ENCODE measurements at regions not wholly inside any gene's neighbourhood (a gene's known extent, or its start where the extent isn't known, plus 50 kb on each side); places are given as distances from the start of the nearest gene placed in this dataset.

DNA sequence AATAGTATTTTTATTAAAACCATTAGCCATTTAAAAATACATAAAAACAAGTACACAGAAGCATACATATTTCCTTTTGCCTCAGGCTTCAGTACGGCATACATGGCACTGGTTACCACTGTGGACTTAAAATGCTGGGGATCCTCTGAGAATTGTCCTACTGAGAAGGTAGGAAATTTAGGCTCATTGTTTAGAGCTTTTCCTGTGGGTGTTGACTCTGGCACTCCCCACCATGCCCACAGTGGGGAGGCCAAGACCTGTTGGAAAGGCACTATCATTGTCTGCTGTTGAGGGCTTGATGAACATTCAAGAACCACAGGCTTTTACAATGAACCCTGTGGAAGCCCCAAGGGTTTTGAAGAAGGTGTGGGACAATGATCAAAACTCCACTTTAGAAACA is 473.4 kb downstream of the BTBD3 start:
- Histone ChIP-seq H3K4me2 (ENCODE audit: low read length) (no peak overlapping the region), H3K4me1 (ENCODE audit: insufficient read depth, low read length, severe bottlenecking) (no peaks in the 10 kb centered on the region), H3K79me2 (ENCODE audit: insufficient read depth, low read length) (no peaks in the 10 kb centered on the region), H3K9me2 (ENCODE audit: low read depth, low read length) (no peaks in the 10 kb centered on the region), H3F3A (ENCODE audit: insufficient read depth, low read length) (no peaks in the 10 kb centered on the region), H3K36me3 (ENCODE audit: insufficient read depth, low read length) (no peaks in the 10 kb centered on the region), H3K27ac (ENCODE audit: low read depth, low read length, poor library complexity, severe bottlenecking) (no peak overlapping the region), H3K9me3 (ENCODE audit: low read length) (no peaks in the 10 kb centered on the region), H3K9ac (ENCODE audit: low read length) (no peak overlapping the region), H3K4me3 (ENCODE audit: low read depth, low read length, poor library complexity, severe bottlenecking) (no peak overlapping the region), H3K27me3 (ENCODE audit: insufficient read depth, low read length) (no peaks in the 10 kb centered on the region), H2AFZ (ENCODE audit: low read length) (no peak overlapping the region), H4K20me1 (ENCODE audit: insufficient read depth, low read length) (no peaks in the 10 kb centered on the region)
- TF ChIP-seq, protein P1, sequence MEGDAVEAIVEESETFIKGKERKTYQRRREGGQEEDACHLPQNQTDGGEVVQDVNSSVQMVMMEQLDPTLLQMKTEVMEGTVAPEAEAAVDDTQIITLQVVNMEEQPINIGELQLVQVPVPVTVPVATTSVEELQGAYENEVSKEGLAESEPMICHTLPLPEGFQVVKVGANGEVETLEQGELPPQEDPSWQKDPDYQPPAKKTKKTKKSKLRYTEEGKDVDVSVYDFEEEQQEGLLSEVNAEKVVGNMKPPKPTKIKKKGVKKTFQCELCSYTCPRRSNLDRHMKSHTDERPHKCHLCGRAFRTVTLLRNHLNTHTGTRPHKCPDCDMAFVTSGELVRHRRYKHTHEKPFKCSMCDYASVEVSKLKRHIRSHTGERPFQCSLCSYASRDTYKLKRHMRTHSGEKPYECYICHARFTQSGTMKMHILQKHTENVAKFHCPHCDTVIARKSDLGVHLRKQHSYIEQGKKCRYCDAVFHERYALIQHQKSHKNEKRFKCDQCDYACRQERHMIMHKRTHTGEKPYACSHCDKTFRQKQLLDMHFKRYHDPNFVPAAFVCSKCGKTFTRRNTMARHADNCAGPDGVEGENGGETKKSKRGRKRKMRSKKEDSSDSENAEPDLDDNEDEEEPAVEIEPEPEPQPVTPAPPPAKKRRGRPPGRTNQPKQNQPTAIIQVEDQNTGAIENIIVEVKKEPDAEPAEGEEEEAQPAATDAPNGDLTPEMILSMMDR (IDR thresholded peaks at IDR 0.05; ENCODE audit: low read length): no peak
- TF ChIP-seq EZH2 (IDR thresholded peaks at IDR 0.05; ENCODE audit: borderline replicate concordance, low read length): no peak

DNA sequence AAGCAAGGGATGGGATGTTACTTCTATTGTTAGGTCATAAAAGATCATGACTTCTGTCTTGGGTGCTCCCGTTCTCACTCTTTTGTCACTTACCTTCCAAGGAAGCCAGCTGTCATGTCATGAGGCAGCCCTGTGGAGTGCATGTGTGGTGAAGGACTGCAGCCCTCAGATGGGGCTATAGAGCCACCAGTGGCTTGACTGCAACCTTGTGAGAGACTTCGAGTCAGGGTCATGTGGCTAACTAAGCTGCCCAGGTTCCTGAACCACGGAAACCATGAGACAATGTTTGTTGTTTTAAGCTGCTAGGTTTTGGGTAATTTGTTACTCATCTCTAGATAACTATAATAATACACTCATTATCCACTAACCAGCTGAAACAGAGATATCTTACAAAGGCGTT is 477.1 kb downstream of the BTBD3 start:
- Histone ChIP-seq H3K79me2 (ENCODE audit: insufficient read depth, low read length) (no peaks in the 10 kb centered on the region), H3K4me1 (ENCODE audit: insufficient read depth, low read length, severe bottlenecking) (no peaks in the 10 kb centered on the region), H3K9me3 (ENCODE audit: low read length) (no peaks in the 10 kb centered on the region), H3K27me3 (ENCODE audit: insufficient read depth, low read length) (no peaks in the 10 kb centered on the region), H3K9me2 (ENCODE audit: low read depth, low read length) (no peaks in the 10 kb centered on the region), H3K4me3 (ENCODE audit: low read depth, low read length, poor library complexity, severe bottlenecking) (no peak overlapping the region), H2AFZ (ENCODE audit: low read length) (no peak overlapping the region), H3K9ac (ENCODE audit: low read length) (no peak overlapping the region), H3K27ac (ENCODE audit: low read depth, low read length, poor library complexity, severe bottlenecking) (no peak overlapping the region), H4K20me1 (ENCODE audit: insufficient read depth, low read length) (no peaks in the 10 kb centered on the region), H3F3A (ENCODE audit: insufficient read depth, low read length) (no peaks in the 10 kb centered on the region), H3K36me3 (ENCODE audit: insufficient read depth, low read length) (no peaks in the 10 kb centered on the region), H3K4me2 (ENCODE audit: low read length) (no peak overlapping the region)
- no peak for TF ChIP-seq EZH2 (IDR thresholded peaks at IDR 0.05; ENCODE audit: borderline replicate concordance, low read length)
- TF ChIP-seq, protein P1 (IDR thresholded peaks at IDR 0.05; ENCODE audit: low read length): no peak

DNA sequence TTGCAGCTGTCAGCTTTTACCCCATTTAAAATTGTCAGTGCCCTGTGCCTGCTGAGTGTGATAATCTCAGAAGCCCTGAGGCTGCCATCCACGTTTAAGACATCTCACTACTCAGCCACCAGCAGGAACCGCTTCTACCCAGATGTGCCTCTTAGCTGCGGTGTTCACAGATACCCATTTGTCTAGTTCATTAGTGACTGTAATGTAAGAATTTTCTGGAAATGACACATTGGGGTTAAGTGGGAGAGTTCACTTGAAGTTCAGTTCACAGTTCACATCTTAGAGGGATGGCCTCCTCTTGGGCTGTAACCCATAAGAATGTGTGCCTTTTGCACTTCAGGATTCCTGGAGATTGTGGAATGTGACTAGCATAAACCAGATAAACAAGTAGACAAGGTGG is 477.7 kb downstream of the BTBD3 start:
- H3K9me3 ChIP-seq (ENCODE audit: low read length): no peaks in the 10 kb centered on the region
- no peak overlapping the region for H2AFZ ChIP-seq (ENCODE audit: low read length)
- H3K4me2 ChIP-seq (ENCODE audit: low read length): no peak overlapping the region
- H3K79me2 ChIP-seq (ENCODE audit: insufficient read depth, low read length): no peaks in the 10 kb centered on the region
- no peaks in the 10 kb centered on the region for H4K20me1 ChIP-seq (ENCODE audit: insufficient read depth, low read length)
- no peaks in the 10 kb centered on the region for H3F3A ChIP-seq (ENCODE audit: insufficient read depth, low read length)
- H3K27me3 ChIP-seq (ENCODE audit: insufficient read depth, low read length): no peaks in the 10 kb centered on the region
- TF ChIP-seq, protein P1 (IDR thresholded peaks at IDR 0.05; ENCODE audit: low read length): no peak
- TF ChIP-seq EZH2 (IDR thresholded peaks at IDR 0.05; ENCODE audit: borderline replicate concordance, low read length): no peak
- H3K9ac ChIP-seq (ENCODE audit: low read length): no peak overlapping the region
- H3K27ac ChIP-seq (ENCODE audit: low read depth, low read length, poor library complexity, severe bottlenecking): no peak overlapping the region
- no peaks in the 10 kb centered on the region for H3K4me1 ChIP-seq (ENCODE audit: insufficient read depth, low read length, severe bottlenecking)
- H3K36me3 ChIP-seq (ENCODE audit: insufficient read depth, low read length): no peaks in the 10 kb centered on the region
- no peaks in the 10 kb centered on the region for H3K9me2 ChIP-seq (ENCODE audit: low read depth, low read length)
- no peak overlapping the region for H3K4me3 ChIP-seq (ENCODE audit: low read depth, low read length, poor library complexity, severe bottlenecking)
